Stimulated activated effector memory CD8-positive, alpha-beta T cell treated with anti-CD3 and anti-CD28 coated beads, Interleukin-12 subunit alpha, Interleukin-12 subunit beta, amount 100 ng/mL, for 72 hours (primary cell): ENCODE measurements at regions not wholly inside any gene's neighbourhood (a gene's known extent, or its start where the extent isn't known, plus 50 kb on each side); places are given as distances from the start of the nearest gene placed in this dataset.
A peak's percentile ranks its signal among the peaks of the same experiment; 100 is the strongest.
"Not testable (repeated sequence)": the region's sequence is repeated elsewhere in the genome, so short reads cannot be mapped to it uniquely, and the experiment has no call there.

Experiments used
- ATAC-seq: fragments of 150-1000 bp; cut with Tn5 transposase; 2 replicates; pipeline ENCODE4 v1.10.0; 2021
- DNase-seq, 2 donors: peaks; one replicate each; pipeline ENCODE4 v3.0.0; 2021 to 2022; ENCODE audit warnings: low spot score in 2 of 2
- H3K27ac Mint-ChIP-seq: one replicate; pipeline ENCODE4 v1.8.0; 2022; ENCODE audit warnings: mild to moderate bottlenecking, mixed read lengths
- H3K36me3 Mint-ChIP-seq: one replicate; pipeline ENCODE4 v1.8.0; 2022; ENCODE audit warnings: mild to moderate bottlenecking, mixed read lengths
- H3K4me1 Mint-ChIP-seq: one replicate; pipeline ENCODE4 v1.8.0; 2022; ENCODE audit warnings: mixed read lengths
- H3K4me3 Mint-ChIP-seq: one replicate; pipeline ENCODE4 v1.8.0; 2022; ENCODE audit warnings: mild to moderate bottlenecking, mixed read lengths
- H3K9me3 Mint-ChIP-seq: one replicate; pipeline ENCODE4 v1.8.0; 2022; ENCODE audit warnings: mixed read lengths

DNA sequence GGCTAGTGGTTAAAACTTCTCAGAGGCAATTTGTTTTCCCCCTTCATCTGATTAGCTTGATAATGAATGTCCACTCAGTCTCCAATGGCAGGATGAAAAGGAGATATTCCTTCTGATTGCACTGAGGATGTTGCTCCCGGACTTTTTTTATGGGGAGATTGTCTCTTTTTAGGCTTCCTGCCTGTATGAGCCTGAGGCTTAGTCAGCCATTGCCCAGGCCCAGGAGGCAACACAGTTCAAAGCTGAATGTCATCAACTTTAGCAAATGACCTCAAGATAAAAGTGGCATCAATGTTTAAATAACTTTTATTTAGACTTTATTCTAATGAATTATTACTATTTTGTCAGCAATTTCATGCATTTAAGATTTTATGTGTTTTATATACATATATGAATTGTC, 162.9 kb upstream of the PTBP2 start:
- ATAC-seq = no peak
- DNase-seq = no peak
- Mint-ChIP-seq H3K9me3 (no peaks in the 10 kb centered on the region), H3K27ac (no peak overlapping the region), H3K36me3 (no peaks in the 10 kb centered on the region), H3K4me3 (no peak overlapping the region), H3K4me1 (no peaks in the 10 kb centered on the region)

DNA sequence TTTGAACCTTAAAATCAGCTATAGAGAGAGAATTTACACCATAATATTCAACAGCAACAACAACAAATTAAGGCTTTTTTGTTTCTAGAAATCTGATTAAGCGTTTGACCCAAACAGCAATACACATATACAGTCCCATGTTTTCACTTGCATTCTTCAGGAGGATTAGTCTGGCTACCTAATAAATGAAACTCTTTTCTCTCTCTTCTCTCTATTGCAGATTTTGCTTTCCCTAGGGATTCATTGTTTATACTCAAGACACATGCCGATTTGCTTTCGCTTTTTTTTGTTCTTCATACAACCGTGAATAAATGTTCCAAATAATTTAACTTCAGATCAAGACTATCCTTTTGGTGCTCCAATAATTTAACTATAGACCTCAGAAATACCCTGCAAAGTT, 162.4 kb upstream of the PTBP2 start:
- ATAC-seq (no peak), DNase-seq (no peak)
- H3K27ac Mint-ChIP-seq = no peak overlapping the region
- no peaks in the 10 kb centered on the region for H3K9me3 Mint-ChIP-seq
- H3K4me3 Mint-ChIP-seq = no peak overlapping the region
- H3K36me3 Mint-ChIP-seq = no peaks in the 10 kb centered on the region
- no peaks in the 10 kb centered on the region for H3K4me1 Mint-ChIP-seq

DNA sequence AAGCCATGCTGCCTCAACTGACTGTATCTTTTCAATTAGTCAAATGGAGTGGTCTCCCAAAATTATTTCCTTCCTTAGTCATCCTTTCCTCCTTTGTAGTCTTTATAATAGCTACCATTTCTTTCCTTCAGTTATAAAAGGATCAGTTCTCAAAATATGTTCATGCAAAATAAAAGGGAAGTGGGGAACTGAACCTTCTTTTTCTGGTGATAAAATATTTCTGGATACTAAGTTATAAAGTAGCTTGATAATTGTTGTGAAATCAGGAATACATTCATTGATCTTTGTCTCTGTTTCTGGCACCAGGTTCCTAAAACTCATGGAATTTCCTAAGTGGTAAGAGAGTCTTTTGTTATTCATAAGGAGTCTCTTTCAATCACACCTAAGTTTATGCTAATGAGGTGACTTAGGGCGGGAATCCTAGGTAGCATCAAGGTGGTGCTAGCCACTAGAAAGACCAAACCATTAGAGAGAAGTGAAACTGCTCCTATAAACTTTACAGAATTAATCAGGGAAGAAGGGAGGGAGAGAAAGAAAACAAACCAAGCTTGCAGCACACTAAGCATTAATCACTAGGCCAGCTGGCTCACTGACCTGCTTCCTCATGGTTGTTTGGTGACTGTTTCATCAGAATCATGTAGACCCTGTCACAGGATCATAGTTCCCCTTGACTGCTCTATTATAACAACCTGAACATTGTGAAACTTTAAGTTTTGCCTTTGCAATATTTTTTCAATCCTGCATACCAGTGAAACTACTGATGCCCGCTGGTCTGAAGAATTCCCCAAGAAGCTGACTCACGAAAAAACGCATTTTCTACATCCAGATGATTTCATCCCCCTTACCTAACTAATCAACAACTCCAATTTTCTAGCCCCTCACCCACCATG, 161.6 kb upstream of the PTBP2 start:
- no peaks in the 10 kb centered on the region for H3K9me3 Mint-ChIP-seq
- H3K4me3 Mint-ChIP-seq = no peak overlapping the region
- H3K27ac Mint-ChIP-seq = no peak overlapping the region
- H3K4me1 Mint-ChIP-seq = no peaks in the 10 kb centered on the region
- ATAC-seq (no peak), DNase-seq (no peak)
- no peaks in the 10 kb centered on the region for H3K36me3 Mint-ChIP-seq

DNA sequence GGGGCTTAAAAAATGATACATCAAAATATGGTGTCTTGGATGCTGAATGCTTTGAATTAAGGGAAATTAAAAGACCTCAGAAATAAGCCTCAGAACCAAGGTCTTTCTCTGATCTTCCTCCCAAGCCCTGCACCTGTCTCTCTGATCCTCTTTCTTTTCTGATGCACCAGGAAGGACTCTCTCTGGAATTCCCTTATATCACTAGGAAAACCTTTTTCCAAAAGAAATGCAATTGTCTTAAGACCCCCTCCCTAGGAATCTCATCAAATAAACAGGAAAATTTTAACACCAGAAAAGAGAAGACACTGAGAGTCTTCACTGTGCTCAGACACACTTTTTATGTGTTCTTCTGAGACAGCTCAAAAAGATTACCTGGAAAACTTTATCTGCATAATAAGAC, 159.5 kb upstream of the PTBP2 start:
- ATAC-seq (no peak), DNase-seq (no peak)
- Mint-ChIP-seq H3K9me3 (no peaks in the 10 kb centered on the region), H3K27ac (no peak overlapping the region), H3K4me1 (no peaks in the 10 kb centered on the region), H3K4me3 (no peak overlapping the region), H3K36me3 (no peaks in the 10 kb centered on the region)

DNA sequence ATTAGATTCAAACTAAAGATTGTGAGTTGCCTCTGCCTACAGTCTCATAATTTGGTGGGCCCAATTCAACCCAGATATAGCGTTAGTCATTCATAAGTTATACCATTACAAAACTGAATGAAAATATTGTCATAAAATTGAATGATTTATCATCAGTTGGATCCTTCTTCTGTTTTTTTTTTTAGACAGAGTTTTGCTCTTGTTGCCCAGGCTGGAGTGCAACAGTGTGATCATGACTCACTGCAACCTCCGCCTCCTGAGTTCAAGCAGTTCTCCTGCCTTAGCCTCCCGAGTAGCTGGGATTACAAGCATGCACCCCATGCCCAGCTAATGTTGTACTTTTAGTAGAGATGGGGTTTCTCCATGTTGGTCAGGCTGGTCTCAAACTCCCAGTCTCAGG, 157.2 kb upstream of the PTBP2 start:
- not testable (repeated sequence) for H3K4me3 Mint-ChIP-seq, H3K4me1 Mint-ChIP-seq

DNA sequence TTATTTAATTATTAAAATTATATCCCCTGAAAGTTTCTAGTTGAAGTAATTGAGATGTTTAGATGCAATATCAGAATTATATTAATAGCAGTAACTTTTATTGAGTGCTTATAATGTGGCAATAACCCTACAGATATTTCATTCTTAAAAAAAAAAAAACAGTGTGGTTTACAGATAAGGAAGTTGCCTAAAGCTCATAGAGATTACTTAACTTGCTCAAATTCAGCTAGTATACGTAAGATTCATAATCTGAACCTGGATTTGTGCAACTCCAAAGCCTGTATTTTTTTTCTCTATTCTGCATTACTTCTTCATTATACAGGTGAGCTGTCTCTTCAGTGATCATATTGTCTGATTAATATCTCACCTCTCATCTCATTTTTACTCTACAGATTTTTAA, 156.0 kb upstream of the PTBP2 start:
- DNase-seq (no peak), ATAC-seq (no peak)
- no peaks in the 10 kb centered on the region for H3K4me1 Mint-ChIP-seq
- no peaks in the 10 kb centered on the region for H3K36me3 Mint-ChIP-seq
- no peak overlapping the region for H3K4me3 Mint-ChIP-seq
- H3K9me3 Mint-ChIP-seq = no peaks in the 10 kb centered on the region
- no peak overlapping the region for H3K27ac Mint-ChIP-seq

More for the DNA sequence above, 157.2 kb upstream of the PTBP2 start:
- not testable (repeated sequence) for H3K36me3 Mint-ChIP-seq, H3K27ac Mint-ChIP-seq, H3K9me3 Mint-ChIP-seq, DNase-seq, ATAC-seq

DNA sequence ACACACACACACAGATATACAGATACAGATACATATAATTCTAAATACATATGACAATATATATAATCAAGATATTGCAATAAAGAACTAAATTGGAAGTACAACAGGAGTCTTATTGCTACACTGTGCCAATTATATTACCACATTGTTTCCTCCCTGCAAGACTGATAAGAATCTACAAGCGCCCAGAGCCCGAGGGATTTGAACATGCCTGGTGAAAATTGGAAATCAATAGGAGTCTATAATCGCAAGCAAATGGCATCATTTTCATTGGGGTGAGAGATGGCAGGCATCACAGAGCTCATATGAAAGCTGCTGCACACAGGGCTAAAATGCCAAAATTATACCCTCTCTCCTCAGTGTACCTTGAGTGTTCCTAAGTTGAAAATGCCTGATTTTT, 152.9 kb upstream of the PTBP2 start:
- no peak for ATAC-seq
- H3K9me3 Mint-ChIP-seq = no peaks in the 10 kb centered on the region
- no peak overlapping the region for H3K27ac Mint-ChIP-seq
- no peaks in the 10 kb centered on the region for H3K36me3 Mint-ChIP-seq
- no peak for DNase-seq
- H3K4me1 Mint-ChIP-seq = no peaks in the 10 kb centered on the region
- no peak overlapping the region for H3K4me3 Mint-ChIP-seq

DNA sequence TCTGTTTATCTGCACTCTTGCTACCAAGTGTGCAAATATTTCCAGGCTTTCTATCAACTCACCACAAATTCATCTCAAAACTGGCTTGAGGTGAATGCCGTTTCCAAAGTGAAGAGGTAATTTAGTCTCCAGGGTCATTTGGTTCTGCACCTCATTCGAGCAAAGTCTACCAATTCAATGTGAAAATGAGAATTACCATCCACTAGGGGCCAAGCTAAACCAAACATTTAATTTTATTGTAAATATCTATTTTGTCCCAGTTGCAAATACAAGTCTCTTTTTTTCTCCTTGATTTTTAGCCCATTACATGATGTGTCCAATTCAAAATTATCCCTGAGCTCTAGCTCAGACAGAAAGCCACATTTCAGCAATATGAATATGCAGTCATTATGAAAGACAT, 152.3 kb upstream of the PTBP2 start:
- no peak overlapping the region for H3K27ac Mint-ChIP-seq
- DNase-seq (no peak), ATAC-seq (no peak)
- H3K4me3 Mint-ChIP-seq = no peak overlapping the region
- no peaks in the 10 kb centered on the region for H3K9me3 Mint-ChIP-seq
- H3K4me1 Mint-ChIP-seq = no peaks in the 10 kb centered on the region
- H3K36me3 Mint-ChIP-seq = no peaks in the 10 kb centered on the region

DNA sequence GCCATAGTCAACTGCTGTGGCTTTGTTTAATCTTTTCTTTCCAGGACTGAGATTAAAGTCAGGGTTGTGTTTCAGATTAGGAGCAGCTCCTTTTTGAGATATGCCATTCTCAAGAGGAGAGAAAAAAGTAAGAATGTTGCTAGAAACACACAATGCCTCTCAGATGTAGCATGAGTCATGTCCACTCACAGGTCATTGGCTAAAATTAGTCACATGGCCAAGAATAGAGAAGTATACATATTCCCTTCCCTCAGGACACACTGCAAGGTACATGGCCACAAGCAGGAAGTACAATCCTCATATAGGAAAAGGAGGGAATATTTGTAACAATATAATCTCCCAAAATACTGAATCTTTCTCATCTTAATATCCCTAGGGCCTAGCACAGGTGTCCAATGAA, 141.9 kb upstream of the PTBP2 start:
- no peaks in the 10 kb centered on the region for H3K36me3 Mint-ChIP-seq
- H3K9me3 Mint-ChIP-seq = peaks cover 2% of the 10 kb centered on the region
- DNase-seq (no peak), ATAC-seq (no peak)
- no peak overlapping the region for H3K4me3 Mint-ChIP-seq
- no peaks in the 10 kb centered on the region for H3K4me1 Mint-ChIP-seq
- no peak overlapping the region for H3K27ac Mint-ChIP-seq

DNA sequence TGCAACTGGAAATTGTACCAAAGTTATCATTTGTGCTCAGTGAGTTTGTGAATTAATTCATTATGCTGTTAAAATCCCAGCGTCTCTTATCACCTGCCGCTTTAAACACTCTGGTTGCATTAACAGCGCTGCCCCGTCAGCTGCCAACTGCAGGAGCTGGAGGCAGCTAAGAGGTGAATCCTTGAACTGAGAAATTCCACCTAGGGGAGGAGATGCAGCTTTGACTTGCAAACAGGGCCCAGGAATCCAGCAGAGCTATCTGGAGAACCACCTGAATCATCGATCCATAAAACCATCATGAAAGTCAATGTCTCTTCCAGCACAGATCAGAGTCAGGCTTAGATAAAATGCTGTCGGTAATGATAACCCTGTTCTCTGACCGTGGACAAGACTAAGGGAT, 140.7 kb upstream of the PTBP2 start:
- ATAC-seq = no peak
- no peak overlapping the region for H3K27ac Mint-ChIP-seq
- peaks cover 2% of the 10 kb centered on the region for H3K9me3 Mint-ChIP-seq

DNA sequence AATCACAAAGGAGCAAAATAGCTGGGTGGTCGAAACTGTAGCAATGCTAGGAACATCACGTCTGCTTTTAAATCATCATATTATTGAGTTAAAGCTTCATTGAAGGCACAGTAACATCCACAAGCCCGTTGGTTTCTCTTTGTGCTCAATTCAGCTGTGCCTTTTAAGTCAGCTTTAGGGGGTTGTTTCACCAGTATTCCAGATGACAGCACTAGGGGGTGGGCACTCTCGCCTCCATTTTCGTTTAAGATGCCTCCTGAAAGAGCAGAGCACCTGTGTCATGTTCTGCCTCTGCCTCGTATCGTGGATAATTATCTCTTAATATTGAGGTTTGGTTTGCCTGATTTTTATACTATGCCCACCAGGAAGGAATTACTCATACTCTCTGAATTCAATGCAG, 139.8 kb upstream of the PTBP2 start:
- ATAC-seq = no peak

More for the DNA sequence above, 140.7 kb upstream of the PTBP2 start:
- H3K4me3 Mint-ChIP-seq = no peak overlapping the region
- no peaks in the 10 kb centered on the region for H3K36me3 Mint-ChIP-seq
- DNase-seq = no peak
- H3K4me1 Mint-ChIP-seq = no peaks in the 10 kb centered on the region

DNA sequence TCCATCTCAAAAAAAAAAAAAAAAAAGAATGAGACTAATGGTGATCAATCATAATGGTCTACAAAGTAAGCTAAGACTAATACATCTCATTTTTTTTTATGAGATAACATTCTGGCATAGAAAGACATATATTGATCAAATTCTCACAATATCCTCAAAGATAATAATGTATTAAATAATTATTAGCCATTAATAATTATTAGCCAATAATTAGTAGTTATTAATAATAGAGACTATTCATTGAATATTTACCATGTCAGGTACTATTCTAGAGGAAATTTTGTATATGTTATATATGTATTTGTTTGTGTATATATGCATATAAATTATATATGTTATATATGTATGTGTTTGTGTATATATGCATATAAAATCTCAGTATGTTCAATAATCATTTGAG, 137.7 kb upstream of the PTBP2 start:
- no peak overlapping the region for H3K4me3 Mint-ChIP-seq
- ATAC-seq = no peak
- H3K36me3 Mint-ChIP-seq = no peaks in the 10 kb centered on the region
- no peak overlapping the region for H3K27ac Mint-ChIP-seq
- H3K4me1 Mint-ChIP-seq = no peaks in the 10 kb centered on the region
- no peak for DNase-seq
- H3K9me3 Mint-ChIP-seq = no peaks in the 10 kb centered on the region

More for the DNA sequence above, 139.8 kb upstream of the PTBP2 start:
- no peak overlapping the region for H3K4me3 Mint-ChIP-seq
- no peak overlapping the region for H3K27ac Mint-ChIP-seq
- peaks cover 2% of the 10 kb centered on the region for H3K9me3 Mint-ChIP-seq
- no peaks in the 10 kb centered on the region for H3K36me3 Mint-ChIP-seq
- DNase-seq = no peak
- H3K4me1 Mint-ChIP-seq = no peaks in the 10 kb centered on the region

DNA sequence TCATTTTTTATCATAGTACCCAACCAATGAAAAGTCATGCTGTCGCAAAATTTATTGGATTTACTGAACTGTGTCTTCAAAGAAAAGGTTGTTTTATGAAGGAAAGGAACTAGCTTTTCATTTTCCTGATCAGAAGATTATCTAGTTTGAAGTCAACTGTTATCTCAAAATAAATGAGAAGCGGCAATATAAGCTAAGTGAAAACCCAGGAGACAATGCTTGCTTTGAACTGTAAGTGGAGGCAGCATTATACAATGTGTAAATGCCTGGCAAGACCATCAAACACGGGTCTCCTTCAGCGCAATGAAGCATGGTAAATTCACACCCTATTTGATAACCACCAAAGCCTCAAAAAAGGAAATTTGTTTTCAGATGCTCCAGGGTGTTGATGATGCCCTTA, 134.4 kb upstream of the PTBP2 start:
- DNase-seq (no peak), ATAC-seq (no peak)
- Mint-ChIP-seq H3K36me3 (no peaks in the 10 kb centered on the region), H3K4me3 (no peak overlapping the region), H3K9me3 (no peaks in the 10 kb centered on the region), H3K27ac (no peak overlapping the region), H3K4me1 (no peaks in the 10 kb centered on the region)

DNA sequence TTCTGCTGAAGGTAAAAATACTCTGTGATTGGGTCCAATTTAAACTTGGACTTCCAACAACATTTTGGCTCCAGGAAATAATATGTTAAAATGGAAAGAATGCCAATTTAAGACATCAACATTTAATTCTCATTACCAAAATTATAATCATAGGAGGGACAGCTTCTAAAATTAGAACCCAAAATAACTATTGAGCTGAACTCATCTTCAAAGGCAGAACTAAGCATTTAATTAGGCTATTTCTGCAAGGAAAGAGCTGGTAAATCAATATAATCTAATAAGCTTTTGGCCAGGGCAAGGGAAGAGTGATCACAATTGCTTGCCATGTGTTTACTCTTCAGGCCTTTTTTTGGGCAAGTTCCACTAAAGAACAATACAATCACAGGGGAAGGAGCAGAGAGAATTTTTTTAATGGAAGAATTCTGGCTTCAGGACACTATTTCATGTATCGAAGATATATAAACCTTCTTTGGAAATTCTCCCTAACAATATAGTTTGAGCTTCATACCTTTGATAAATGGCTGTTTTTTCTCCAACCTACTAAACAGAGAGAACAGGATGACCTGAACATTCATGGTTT, 133.1 kb upstream of the PTBP2 start:
- H3K4me3 Mint-ChIP-seq = no peak overlapping the region
- ATAC-seq (no peak), DNase-seq (no peak)
- no peaks in the 10 kb centered on the region for H3K9me3 Mint-ChIP-seq
- no peaks in the 10 kb centered on the region for H3K36me3 Mint-ChIP-seq
- H3K4me1 Mint-ChIP-seq = no peaks in the 10 kb centered on the region
- no peak overlapping the region for H3K27ac Mint-ChIP-seq

DNA sequence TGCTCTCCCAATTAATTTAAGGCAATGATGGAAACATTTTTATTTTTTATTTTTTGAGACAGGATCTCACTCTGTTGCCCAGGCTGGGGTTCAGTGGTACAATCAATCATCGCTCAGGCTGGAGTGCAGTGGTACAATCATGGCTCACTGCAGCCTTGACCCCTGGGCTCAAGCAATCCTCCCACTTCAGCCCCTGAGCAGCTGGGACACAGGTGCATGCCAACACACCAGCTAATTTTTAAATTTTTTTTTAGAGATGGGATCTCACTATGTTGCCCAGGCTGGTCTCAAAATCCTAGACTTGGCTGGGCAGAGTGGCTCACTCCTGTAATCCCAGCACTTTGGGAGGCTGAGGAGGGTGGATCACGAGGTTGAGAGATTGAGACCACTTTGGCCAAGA, 126.1 kb upstream of the PTBP2 start:
- not testable (repeated sequence) for H3K9me3 Mint-ChIP-seq, H3K4me3 Mint-ChIP-seq, DNase-seq, H3K27ac Mint-ChIP-seq, H3K4me1 Mint-ChIP-seq, ATAC-seq, H3K36me3 Mint-ChIP-seq

DNA sequence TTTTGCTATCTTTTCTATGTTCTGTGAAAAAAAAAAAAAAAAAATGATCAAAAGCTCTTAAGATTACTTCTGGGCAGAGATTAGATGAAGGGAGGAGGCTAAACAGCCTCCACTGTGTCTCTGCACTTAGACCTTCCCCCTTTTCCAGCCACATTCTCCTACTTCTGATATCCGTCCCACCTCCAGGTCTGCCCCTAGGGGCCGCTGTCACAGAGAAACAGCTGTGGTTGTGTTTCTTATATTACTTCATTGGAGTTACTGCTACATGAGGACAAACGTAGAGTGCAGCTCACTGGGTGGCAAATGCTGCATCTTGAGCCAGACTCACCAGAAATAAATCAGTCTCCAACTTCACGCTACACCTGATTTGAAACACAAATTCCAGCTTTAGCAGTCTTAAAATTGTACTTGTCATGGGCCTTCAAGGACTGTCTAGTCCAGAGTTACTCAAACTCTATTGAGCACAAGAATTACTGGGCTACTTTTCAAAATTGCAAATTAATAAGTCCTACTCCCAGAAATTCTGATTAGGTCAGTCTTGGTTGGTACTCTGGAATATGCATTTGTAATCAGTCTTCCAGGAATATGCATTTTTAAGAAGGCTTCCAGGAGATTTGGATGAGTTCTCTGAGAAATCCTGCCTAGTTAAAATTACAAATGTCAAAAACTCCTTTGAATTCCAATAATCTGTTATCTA, 125.2 kb upstream of the PTBP2 start:
- Mint-ChIP-seq H3K9me3 (peaks cover 2% of the 10 kb centered on the region), H3K4me3 (no peak overlapping the region), H3K27ac (no peak overlapping the region), H3K4me1 (no peaks in the 10 kb centered on the region), H3K36me3 (no peaks in the 10 kb centered on the region)
- peak; percentile 53 for ATAC-seq
- no peak for DNase-seq
